Nucleus accumbens (tissue), 56 donors: ENCODE measurements at regions not wholly inside any gene's neighbourhood (a gene's known extent, or its start where the extent isn't known, plus 50 kb on each side); places are given as distances from the start of the nearest gene placed in this dataset.
A peak's percentile ranks its signal among the peaks of the same experiment; 100 is the strongest.

Experiments used
- DNase-seq, 56 donors: peaks; one replicate each; lab custom pipeline; 2025; lab: John Stamatoyannopoulos, UW

GRCh38 chr5:172588380-172588779 lies 52.7 kb upstream of the NEURL1B start:
- no peak for DNase-seq

DNA sequence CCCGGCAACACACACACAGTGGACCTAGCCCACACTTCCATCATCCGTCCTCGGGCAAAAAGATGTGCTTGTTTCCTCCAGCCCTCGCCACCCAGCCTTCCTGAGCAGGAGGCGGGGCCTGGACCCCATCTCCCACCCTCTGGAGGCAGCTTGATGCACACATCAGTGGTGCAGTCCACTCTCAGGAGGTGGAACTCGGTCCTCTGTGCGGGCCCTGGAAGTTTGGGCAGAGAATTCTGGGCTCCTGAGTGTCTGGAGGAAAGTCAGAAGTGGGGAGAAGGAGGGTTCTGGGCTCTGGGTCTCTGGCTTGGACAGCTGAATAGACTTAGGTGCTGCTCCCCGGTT lies 54.0 kb upstream of the NEURL1B start:
- DNase-seq: no peak

GRCh38 chr5:172586125-172587060 lies 54.7 kb upstream of the NEURL1B start:
- no peak for DNase-seq

DNA sequence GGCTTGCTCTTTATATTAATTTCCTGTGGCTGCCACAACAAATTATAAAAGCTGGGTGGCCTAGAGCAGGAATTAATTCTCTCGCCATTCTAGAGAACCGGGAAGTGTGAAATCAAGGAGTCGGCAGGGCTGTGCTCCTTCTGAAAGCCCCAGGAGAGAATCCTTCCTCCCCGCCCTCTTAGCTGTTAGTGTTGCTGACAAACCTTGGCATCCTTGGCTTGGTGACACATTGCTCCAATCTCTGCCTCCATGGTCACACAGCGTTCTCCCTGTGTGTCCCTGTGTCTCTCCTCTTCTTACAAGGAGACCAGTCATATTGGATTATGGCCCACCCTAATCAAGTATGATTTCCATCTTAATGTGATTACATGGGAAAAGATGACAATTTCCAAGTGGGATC lies 55.9 kb upstream of the NEURL1B start:
- no peak for DNase-seq

DNA sequence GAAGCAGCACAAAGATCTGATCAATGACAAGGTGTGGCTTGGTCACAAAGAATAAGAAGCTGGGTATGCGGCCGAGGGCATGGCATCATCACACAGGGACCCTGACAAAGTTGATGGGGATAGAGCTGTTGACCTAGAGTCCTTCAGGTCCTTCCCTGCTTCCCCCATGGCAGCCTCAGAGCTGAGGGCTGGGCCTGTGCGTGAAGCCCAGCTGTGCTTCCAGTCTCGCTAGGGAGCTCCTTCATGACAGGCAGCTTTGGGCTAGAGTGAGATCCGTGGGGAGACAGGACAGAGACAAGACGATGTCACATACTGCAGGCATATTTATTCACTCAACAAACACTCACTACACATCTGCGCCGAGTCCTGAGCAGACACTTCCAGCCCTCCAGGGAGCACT lies 56.4 kb upstream of the NEURL1B start:
- DNase-seq: no peak

GRCh38 chr5:172583931-172584511 lies 57.0 kb upstream of the NEURL1B start:
- DNase-seq: no peak

DNA sequence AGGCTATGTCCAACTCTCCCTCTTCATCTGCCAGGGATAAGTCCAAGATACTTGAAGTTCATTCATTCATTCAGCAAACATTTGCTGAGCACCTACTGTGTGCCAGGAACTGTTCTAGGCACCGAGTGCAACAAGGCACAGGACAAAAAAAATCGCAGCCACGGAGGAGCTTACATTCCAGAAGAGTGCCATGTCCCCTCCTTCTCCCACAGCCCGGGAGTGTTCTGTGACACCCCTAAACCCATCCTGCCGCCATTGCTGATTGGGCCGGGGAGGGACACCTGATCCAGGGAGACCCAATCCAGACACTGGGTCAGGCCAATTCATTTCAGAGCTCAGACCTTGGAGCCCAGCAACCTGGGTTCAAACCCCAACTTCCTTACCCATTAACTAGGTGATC lies 58.1 kb upstream of the NEURL1B start:
- DNase-seq: no peak

DNA sequence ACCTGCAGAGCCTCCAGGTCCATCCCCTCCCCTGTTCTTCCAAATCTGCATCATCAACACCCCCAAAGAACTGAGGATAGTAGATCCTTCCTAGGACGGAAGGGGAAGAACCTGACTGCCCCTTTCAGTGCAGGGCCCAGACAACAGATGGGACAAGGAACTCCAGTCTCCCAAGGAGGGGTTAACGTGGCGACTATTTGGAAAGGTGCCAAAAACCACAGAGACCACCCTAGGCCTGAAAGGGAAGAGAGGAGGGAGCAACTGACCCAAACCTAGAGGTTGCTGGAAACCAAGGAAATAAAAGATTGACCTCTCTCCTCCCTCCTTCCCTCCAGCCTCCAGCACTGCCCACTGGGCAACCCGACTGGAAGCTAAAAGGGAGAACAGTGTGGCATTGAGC lies 59.7 kb upstream of the NEURL1B start:
- DNase-seq: no peak

DNA sequence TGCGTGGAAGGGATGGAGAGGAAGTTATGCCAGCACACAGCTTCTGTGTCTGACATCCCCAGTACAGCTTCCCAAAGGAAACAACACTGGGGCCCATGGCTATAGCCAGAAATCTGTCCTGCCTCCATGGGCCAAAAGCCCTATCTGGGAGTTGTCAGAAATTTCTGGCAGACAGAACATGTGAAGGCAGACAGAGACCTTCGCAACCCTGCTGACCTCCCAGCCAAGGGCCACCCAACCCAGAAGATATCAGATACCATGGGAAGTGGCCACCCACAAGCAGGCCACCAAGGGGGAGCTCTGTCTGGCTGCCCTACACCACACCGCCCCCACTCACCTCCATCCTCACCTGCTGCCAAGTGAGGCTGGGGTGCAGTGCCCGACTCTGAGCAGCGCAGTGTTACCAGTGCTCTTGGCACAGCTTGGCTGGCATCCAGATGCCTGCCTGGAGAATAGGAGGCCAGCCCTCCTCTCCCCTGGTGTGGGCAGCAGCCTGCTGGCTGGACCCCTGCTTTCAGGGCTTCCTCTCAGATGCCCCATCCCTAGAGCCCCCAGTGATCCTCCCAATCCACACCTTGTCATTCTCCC lies 61.6 kb upstream of the NEURL1B start:
- DNase-seq: no peak

GRCh38 chr5:172577267-172577909 lies 63.7 kb upstream of the NEURL1B start:
- DNase-seq: no peak

DNA sequence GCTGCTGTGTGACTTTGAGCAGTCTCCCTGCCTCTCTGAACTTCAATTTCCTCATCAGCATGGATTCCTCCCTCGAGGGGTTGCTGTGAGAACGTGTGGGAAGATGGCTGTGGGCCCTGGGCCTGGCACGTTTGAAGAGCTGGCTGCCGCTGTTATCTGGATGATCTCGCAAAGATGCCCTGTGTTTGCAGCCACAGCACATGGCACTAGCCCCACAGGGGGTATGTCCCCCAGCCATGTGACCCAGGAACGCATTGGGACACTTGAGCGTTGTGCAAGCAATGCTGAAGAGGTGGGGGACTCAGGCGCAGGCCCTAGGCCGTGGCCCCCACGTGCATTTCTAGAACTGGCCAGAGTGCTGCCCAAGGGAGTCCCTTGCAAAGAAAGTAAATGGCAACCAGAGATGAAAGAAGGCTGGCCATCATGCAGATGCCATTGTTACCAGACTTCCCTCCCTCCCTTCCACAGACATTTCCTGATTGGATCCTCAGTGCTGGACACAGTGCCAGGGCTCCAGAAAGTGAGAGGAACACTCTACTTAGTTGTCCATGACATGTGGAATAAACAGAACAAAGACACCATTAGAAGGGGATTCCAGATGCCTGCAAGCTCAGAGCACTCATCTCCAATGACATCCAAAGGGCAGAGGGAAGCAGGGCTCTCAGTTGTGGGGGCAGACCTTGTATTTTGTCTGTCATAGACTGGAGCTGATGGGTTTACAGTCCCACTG lies 65.1 kb upstream of the NEURL1B start:
- no peak for DNase-seq

GRCh38 chr5:172575416-172575815 lies 65.6 kb upstream of the NEURL1B start:
- DNase-seq: no peak

- DNase-seq: peak in 28 of 56 donors; percentile 8 to 66 (median 32)
These were observed 66.2 kb upstream of the NEURL1B start for GRCh38 chr5:172574871-172575223.

GRCh38 chr5:172573986-172574870 lies 66.8 kb upstream of the NEURL1B start:
- peak in 16 of 56 donors; percentile 6 to 43 (median 26) for DNase-seq

DNA sequence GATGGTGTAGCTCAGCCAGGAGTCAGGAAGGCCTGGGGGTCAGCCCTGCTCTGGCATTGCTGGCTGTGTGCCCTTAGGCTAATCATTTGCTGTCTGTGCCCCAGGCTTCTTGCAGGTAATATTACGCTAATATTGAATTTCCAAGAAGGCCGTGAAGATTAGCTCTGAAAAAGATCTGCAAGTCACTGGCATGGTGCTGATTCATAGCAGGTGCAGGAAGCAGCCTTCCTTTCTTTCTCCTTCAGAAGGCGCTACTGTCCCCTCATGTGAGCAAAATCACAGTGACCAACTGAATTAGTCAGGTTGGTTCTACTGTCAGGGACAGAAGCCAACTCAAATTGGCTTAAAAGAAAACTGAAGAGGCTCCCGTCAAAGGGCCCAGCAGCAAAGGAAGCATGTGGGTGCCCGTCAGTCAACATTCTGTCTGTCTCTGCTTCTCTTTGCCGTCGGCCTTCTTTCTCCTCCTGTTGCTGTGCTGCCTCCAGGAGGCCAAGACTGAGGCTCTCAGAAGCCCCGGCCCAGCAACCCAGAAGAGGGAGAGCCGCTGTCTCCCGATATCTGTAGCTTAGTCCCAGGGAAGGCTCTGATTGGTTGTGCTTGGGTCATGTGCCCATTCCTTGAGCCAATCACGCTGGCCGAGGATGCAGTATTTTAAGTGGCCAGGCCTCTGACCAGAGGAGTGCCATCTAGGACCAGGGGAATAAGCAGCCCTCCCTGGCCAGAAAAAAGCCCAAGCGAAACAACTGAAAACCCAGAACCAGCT lies 67.8 kb upstream of the NEURL1B start:
- no peak for DNase-seq

DNA sequence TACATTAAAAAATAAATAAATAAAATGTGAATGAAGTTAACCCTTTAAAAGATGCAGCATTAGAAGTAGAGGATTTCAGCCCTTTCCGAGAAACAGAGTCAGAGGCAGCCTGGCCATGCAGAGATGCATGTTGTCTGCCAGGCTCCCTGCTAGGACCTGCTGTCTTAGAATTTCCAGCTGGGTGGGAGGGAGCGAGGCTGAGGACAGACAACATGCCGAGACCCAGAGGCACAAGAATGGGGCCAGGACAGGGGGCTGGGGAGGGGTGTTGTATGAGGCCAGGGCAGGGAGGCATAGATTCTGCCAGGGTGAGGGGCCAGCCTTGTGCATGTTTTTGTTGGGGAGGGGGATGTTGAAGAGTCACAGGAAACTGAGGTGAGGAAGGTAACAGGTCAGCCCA lies 68.6 kb upstream of the NEURL1B start:
- DNase-seq: no peak

GRCh38 chr5:172571892-172572291 lies 69.2 kb upstream of the NEURL1B start:
- no peak for DNase-seq

DNA sequence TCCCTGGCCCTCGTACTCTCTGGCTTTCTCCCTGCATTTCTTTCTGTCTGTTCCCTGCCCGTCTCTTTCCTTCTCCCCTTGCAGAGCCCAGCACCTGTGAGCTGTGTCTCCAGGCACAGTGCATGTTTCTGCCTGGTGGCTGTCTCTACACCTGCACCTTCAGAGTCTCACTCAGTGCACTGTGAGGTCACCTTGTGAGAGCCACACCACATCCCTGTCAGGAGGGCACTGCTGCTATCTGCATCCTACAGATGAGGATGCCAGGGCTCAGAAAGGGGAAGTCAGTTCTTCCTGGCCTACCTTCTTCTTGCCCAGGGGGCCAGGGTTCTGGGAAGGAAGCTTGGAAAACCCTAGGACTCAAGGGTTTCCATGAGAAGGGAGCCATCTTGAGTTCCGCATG lies 69.7 kb upstream of the NEURL1B start:
- no peak for DNase-seq
